GM18511 (cell line): ENCODE measurements at regions not wholly inside any gene's neighbourhood (a gene's known extent, or its start where the extent isn't known, plus 50 kb on each side); places are given as distances from the start of the nearest gene placed in this dataset.

ENCODE experiments used
- ATAC-seq: cut with Tn5 transposase; IDR thresholded peaks from one replicate; pipeline ENCODE4 v1.9.1; 2021; ENCODE audit warnings: mild to moderate bottlenecking, moderate library complexity; ENCODE audit not compliant: unreplicated experiment

- ATAC-seq, result no peak
Observed at GRCh38 chr2:103103678-103104077, 341.8 kb downstream of the TMEM182 start.

- ATAC-seq, result no peak
Observed at GRCh38 chr2:103119352-103119751, 357.5 kb downstream of the TMEM182 start.

- ATAC-seq, result no peak
Observed at GRCh38 chr2:103121106-103121505, 359.3 kb downstream of the TMEM182 start.

GRCh38 chr2:103123516-103123915, 361.7 kb downstream of the TMEM182 start:
- no peak for ATAC-seq

- ATAC-seq, result no peak
Observed at GRCh38 chr2:103130857-103131256, 369.0 kb downstream of the TMEM182 start.

GRCh38 chr2:103132536-103133217, 370.8 kb downstream of the TMEM182 start:
- ATAC-seq, result peak; percentile 99

GRCh38 chr2:103135679-103136078, 373.8 kb downstream of the TMEM182 start:
- no peak for ATAC-seq

GRCh38 chr2:103138123-103138901, 376.5 kb downstream of the TMEM182 start:
- ATAC-seq, result peak; percentile 80

GRCh38 chr2:103139628-103140268, 377.9 kb downstream of the TMEM182 start:
- no peak for ATAC-seq

- no peak for ATAC-seq
Observed at GRCh38 chr2:103144837-103145236, 383.0 kb downstream of the TMEM182 start.

GRCh38 chr2:103145739-103146138, 383.9 kb downstream of the TMEM182 start:
- no peak for ATAC-seq

- ATAC-seq, result no peak
Observed at GRCh38 chr2:103151046-103151445, 389.2 kb downstream of the TMEM182 start.

GRCh38 chr2:103152556-103152955, 390.7 kb downstream of the TMEM182 start:
- ATAC-seq, result no peak

GRCh38 chr2:103153580-103154284, 391.9 kb downstream of the TMEM182 start:
- ATAC-seq, result no peak

- no peak for ATAC-seq
Observed at GRCh38 chr2:103155308-103155707, 393.5 kb downstream of the TMEM182 start.

GRCh38 chr2:103159018-103159417, 397.2 kb downstream of the TMEM182 start:
- no peak for ATAC-seq

GRCh38 chr2:103161456-103162289, 399.8 kb downstream of the TMEM182 start:
- ATAC-seq, result peak; percentile 82

GRCh38 chr2:103164748-103165147, 402.9 kb downstream of the TMEM182 start:
- ATAC-seq, result no peak

- no peak for ATAC-seq
Observed at GRCh38 chr2:103165836-103166235, 404.0 kb downstream of the TMEM182 start.
